ENCODE measurements at regions not wholly inside any gene's neighbourhood (a gene's known extent, or its start where the extent isn't known, plus 50 kb on each side); places are given as distances from the start of the nearest gene placed in this dataset.

DNA sequence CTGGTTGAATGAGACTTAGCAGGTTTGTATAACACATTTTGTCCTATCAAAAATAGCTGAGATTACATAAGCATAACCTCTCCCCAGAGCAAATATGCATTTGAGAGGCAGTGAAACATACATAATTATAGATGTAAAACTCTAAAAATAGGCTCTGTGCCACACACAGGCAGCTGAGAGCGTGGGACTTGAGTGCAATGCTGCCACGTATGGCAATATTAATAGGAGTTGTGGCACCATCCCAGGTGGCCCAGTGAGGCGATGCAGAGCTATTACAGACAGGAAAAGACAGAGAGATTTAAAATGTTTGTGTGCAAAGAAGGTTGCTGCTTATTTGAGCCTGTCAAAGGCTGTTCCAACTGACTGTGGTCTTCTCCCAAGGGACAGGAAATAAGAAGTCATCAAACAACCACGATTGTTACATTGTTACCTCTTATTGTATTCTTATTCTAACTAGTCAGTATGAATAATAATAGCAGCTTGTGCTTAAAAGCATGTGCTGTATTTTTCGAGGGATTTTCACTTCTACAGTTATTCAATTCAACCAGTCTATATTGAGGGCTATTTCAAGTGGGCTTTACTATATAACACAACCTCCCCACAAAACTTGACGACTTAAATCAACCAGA lies 116.5 kb downstream of the SALL1 start:
- TF ChIP-seq, protein P1, sequence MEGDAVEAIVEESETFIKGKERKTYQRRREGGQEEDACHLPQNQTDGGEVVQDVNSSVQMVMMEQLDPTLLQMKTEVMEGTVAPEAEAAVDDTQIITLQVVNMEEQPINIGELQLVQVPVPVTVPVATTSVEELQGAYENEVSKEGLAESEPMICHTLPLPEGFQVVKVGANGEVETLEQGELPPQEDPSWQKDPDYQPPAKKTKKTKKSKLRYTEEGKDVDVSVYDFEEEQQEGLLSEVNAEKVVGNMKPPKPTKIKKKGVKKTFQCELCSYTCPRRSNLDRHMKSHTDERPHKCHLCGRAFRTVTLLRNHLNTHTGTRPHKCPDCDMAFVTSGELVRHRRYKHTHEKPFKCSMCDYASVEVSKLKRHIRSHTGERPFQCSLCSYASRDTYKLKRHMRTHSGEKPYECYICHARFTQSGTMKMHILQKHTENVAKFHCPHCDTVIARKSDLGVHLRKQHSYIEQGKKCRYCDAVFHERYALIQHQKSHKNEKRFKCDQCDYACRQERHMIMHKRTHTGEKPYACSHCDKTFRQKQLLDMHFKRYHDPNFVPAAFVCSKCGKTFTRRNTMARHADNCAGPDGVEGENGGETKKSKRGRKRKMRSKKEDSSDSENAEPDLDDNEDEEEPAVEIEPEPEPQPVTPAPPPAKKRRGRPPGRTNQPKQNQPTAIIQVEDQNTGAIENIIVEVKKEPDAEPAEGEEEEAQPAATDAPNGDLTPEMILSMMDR (IDR thresholded peaks at IDR 0.05) = no peak
- no peak for TF ChIP-seq POLR2A (IDR thresholded peaks at IDR 0.05)
